Fibroblast of lung (primary cell): ENCODE measurements at regions not wholly inside any gene's neighbourhood (a gene's known extent, or its start where the extent isn't known, plus 50 kb on each side); places are given as distances from the start of the nearest gene placed in this dataset.

Source experiments
- DNase-seq, 2 donors: peaks; one replicate each; pipeline versions ENCODE4 v3.0.0 to v3.0.0-alpha.2; 2010; ENCODE audit warnings: low read depth in 2 of 2
- H2AFZ ChIP-seq: 2 replicates; pipeline ENCODE4 v1.5.1; 2012; ENCODE audit warnings: low read length, control low read depth, inconsistent platforms
- H3K27ac ChIP-seq: 2 replicates; pipeline ENCODE4 v1.5.1; 2011; ENCODE audit warnings: low read length, control low read depth; ENCODE audit not compliant: insufficient read depth
- H3K27me3 ChIP-seq: 2 replicates; pipeline ENCODE4 v1.5.1; 2011; ENCODE audit warnings: mild to moderate bottlenecking, low read length; ENCODE audit not compliant: control insufficient read depth, insufficient read depth
- H3K36me3 ChIP-seq: 2 replicates; pipeline ENCODE4 v1.5.1; 2011; ENCODE audit warnings: low read length; ENCODE audit not compliant: control insufficient read depth, insufficient read depth
- H3K4me1 ChIP-seq: 2 replicates; pipeline ENCODE4 v1.5.1; 2011; ENCODE audit warnings: low read length; ENCODE audit not compliant: control insufficient read depth, insufficient read depth; ENCODE audit errors: extremely low read depth
- H3K4me2 ChIP-seq: 2 replicates; pipeline ENCODE4 v1.5.1; 2011; ENCODE audit warnings: low read length, control low read depth; ENCODE audit not compliant: insufficient read depth; ENCODE audit errors: extremely low read depth
- H3K4me3 ChIP-seq, 4 experiments: fragments of 200-600 bp in 1 of 4; sonication (generic) in 1 of 4; replicated peaks in 1 of 4; 2 replicates each; pipeline ENCODE4 v1.5.1; 2011 to 2016; ENCODE audit warnings: low read length in 4 of 4, low read depth in 3 of 4, mild to moderate bottlenecking in 3 of 4, control low read depth in 2 of 4, inconsistent platforms in 1 of 4, mixed read lengths in 1 of 4; ENCODE audit not compliant: insufficient read depth in 1 of 4; ENCODE audit errors: control extremely low read depth in 1 of 4
- H3K79me2 ChIP-seq: 2 replicates; pipeline ENCODE4 v1.5.1; 2012; ENCODE audit warnings: mild to moderate bottlenecking, low read length, inconsistent platforms; ENCODE audit not compliant: control insufficient read depth, insufficient read depth
- H3K9ac ChIP-seq: 2 replicates; pipeline ENCODE4 v1.5.1; 2011; ENCODE audit warnings: mild to moderate bottlenecking, low read length, control low read depth; ENCODE audit not compliant: insufficient read depth
- H3K9me3 ChIP-seq: 2 replicates; pipeline ENCODE4 v1.5.1; 2012; ENCODE audit warnings: low read depth, low read length; ENCODE audit not compliant: control insufficient read depth, insufficient read depth
- H4K20me1 ChIP-seq: 2 replicates; pipeline ENCODE4 v1.5.1; 2011; ENCODE audit warnings: low read length; ENCODE audit not compliant: control insufficient read depth, insufficient read depth; ENCODE audit errors: extremely low read depth
- EZH2 ChIP-seq: IDR thresholded peaks from 2 replicates; pipeline ENCODE4 v1.5.1; 2012; ENCODE audit warnings: low read length, control low read depth, mild to moderate bottlenecking; ENCODE audit errors: missing control alignments
- TF ChIP-seq, protein P1 (sequence below), 2 donors: IDR thresholded peaks in 1 of 2; conservative IDR thresholded peaks in 1 of 2; 1 replicate in 1 of 2; 2 replicates in 1 of 2; pipeline ENCODE4 v1.5.1; 2011 to 2012; ENCODE audit warnings: low read length in 2 of 2, control low read depth in 1 of 2, inconsistent platforms in 1 of 2, low read depth in 1 of 2, mild to moderate bottlenecking in 1 of 2

DNA sequence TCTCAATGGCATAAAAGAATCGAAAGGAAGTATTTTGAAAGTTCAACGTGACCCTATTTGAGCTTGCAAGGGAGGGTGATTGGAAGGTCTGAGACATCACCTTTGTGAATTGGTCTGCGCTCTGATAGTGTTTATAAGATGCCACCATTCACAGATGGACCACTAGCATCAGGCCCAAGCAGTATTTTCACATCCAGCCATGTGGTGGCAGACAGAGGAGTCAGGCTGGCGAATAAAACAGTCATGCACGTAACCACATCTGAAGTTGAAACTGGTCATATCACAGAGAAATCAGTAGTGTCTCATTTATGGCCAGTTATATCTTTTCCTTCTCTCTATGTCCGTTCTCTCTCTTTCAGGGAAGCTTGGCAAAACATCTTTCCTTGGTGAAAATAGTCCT lies 170.1 kb upstream of the ONECUT1 start:
- Histone ChIP-seq H3K4me1 (no peaks in the 10 kb centered on the region), H3K9me3 (no peaks in the 10 kb centered on the region), H2AFZ (no peak overlapping the region), H3K79me2 (no peaks in the 10 kb centered on the region), H3K9ac (no peak overlapping the region), H3K4me3 (no peak overlapping the region), H3K27ac (no peak overlapping the region), H3K4me2 (no peak overlapping the region), H4K20me1 (no peaks in the 10 kb centered on the region), H3K36me3 (no peaks in the 10 kb centered on the region), H3K27me3 (no peaks in the 10 kb centered on the region)
- DNase-seq: no peak
- no peak for TF ChIP-seq EZH2
- TF ChIP-seq, protein P1, sequence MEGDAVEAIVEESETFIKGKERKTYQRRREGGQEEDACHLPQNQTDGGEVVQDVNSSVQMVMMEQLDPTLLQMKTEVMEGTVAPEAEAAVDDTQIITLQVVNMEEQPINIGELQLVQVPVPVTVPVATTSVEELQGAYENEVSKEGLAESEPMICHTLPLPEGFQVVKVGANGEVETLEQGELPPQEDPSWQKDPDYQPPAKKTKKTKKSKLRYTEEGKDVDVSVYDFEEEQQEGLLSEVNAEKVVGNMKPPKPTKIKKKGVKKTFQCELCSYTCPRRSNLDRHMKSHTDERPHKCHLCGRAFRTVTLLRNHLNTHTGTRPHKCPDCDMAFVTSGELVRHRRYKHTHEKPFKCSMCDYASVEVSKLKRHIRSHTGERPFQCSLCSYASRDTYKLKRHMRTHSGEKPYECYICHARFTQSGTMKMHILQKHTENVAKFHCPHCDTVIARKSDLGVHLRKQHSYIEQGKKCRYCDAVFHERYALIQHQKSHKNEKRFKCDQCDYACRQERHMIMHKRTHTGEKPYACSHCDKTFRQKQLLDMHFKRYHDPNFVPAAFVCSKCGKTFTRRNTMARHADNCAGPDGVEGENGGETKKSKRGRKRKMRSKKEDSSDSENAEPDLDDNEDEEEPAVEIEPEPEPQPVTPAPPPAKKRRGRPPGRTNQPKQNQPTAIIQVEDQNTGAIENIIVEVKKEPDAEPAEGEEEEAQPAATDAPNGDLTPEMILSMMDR (conservative IDR thresholded peaks at IDR 0.05 in 1 of 2, IDR thresholded peaks at IDR 0.05 in 1 of 2; ENCODE audit: low read depth in 1 of 2, low read length in 2 of 2): no peak

DNA sequence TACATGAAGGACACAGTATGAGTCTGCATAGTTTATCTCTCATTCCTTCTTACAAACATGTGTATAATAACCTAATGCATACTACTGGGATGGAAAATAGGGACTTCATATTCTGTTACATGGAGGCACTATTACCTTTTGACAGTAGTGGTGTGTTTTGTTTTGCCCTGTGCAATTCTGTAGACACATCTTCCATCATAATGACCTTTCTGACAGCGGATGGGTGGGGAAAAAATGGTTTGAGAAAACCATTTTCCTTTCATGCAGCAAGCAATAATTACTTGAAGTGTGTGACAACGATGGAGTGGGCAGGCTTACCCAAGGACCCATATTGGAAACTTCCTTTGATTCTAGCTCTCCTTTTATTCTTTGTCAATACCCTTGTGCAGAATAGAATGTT lies 153.6 kb upstream of the ONECUT1 start:
- H3K36me3 ChIP-seq: no peaks in the 10 kb centered on the region
- no peak overlapping the region for H3K9ac ChIP-seq
- TF ChIP-seq EZH2: no peak
- TF ChIP-seq, protein P1 (conservative IDR thresholded peaks at IDR 0.05 in 1 of 2, IDR thresholded peaks at IDR 0.05 in 1 of 2; ENCODE audit: low read depth in 1 of 2, low read length in 2 of 2): no peak
- no peak overlapping the region for H3K4me3 ChIP-seq
- H3K4me2 ChIP-seq: no peak overlapping the region
- no peak overlapping the region for H2AFZ ChIP-seq
- no peaks in the 10 kb centered on the region for H3K4me1 ChIP-seq
- H3K27me3 ChIP-seq: no peaks in the 10 kb centered on the region
- no peaks in the 10 kb centered on the region for H4K20me1 ChIP-seq
- DNase-seq: no peak
- no peaks in the 10 kb centered on the region for H3K9me3 ChIP-seq
- no peak overlapping the region for H3K27ac ChIP-seq
- H3K79me2 ChIP-seq: no peaks in the 10 kb centered on the region

DNA sequence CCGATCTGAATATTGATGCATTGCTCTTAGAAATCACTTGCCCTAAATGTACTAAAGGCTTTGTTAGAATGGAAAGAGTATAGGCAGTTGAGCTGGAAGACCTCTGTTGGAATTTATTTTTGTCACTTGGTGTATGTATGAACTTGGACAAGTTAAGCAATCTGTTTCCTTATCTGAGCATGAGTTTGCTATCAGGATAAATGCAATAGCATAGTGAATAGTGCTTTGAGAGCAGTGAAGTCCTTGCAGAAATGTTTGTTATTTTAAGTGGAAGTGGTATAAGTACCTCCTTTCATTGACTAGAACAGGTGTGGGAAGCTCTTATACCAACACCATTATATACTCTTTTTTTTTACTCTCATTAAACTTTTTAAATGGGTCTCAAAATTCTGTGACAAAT lies 146.4 kb upstream of the ONECUT1 start:
- no peak overlapping the region for H2AFZ ChIP-seq
- H3K79me2 ChIP-seq: no peaks in the 10 kb centered on the region
- H4K20me1 ChIP-seq: no peaks in the 10 kb centered on the region
- TF ChIP-seq EZH2: no peak
- TF ChIP-seq, protein P1 (conservative IDR thresholded peaks at IDR 0.05 in 1 of 2, IDR thresholded peaks at IDR 0.05 in 1 of 2; ENCODE audit: low read depth in 1 of 2, low read length in 2 of 2): no peak
- no peaks in the 10 kb centered on the region for H3K27me3 ChIP-seq
- H3K9me3 ChIP-seq: no peaks in the 10 kb centered on the region
- no peak overlapping the region for H3K4me2 ChIP-seq
- H3K36me3 ChIP-seq: no peaks in the 10 kb centered on the region
- H3K27ac ChIP-seq: no peak overlapping the region
- H3K4me3 ChIP-seq: no peak overlapping the region
- no peak for DNase-seq
- no peaks in the 10 kb centered on the region for H3K4me1 ChIP-seq
- no peak overlapping the region for H3K9ac ChIP-seq
